Stimulated activated CD4-positive, alpha-beta T cell treated with anti-CD3 and anti-CD28 coated beads, TNF-alpha, amount 100 ng/mL, for 48 hours (primary cell): ENCODE measurements at regions not wholly inside any gene's neighbourhood (a gene's known extent, or its start where the extent isn't known, plus 50 kb on each side); places are given as distances from the start of the nearest gene placed in this dataset.
"Not testable (repeated sequence)": the region's sequence is repeated elsewhere in the genome, so short reads cannot be mapped to it uniquely, and the experiment has no call there.

Experiments used
- DNase-seq, 3 donors: peaks; one replicate each; pipeline ENCODE4 v3.0.0-alpha.2; 2020; ENCODE audit warnings: low read depth in 3 of 3

- no peak for DNase-seq
These were observed 266.0 kb downstream of the SH3BP4 start for GRCh38 chr2:235217846-235218245.

- DNase-seq, result no peak
These were observed 266.7 kb downstream of the SH3BP4 start for GRCh38 chr2:235218486-235218907.

GRCh38 chr2:235219048-235219447, 267.2 kb downstream of the SH3BP4 start:
- DNase-seq, result no peak

- DNase-seq, result no peak
These were observed 268.5 kb downstream of the SH3BP4 start for GRCh38 chr2:235220331-235220730.

GRCh38 chr2:235223011-235223410, 270.8 kb upstream of the AGAP1 start:
- no peak for DNase-seq

- DNase-seq, result no peak
These were observed 269.4 kb upstream of the AGAP1 start for GRCh38 chr2:235224410-235224809.

- no peak for DNase-seq
These were observed 268.6 kb upstream of the AGAP1 start for GRCh38 chr2:235225261-235225660.

GRCh38 chr2:235227590-235227989, 266.3 kb upstream of the AGAP1 start:
- DNase-seq, result no peak

GRCh38 chr2:235228422-235228821, 265.4 kb upstream of the AGAP1 start:
- not testable (repeated sequence) for DNase-seq

GRCh38 chr2:235229236-235229635, 264.6 kb upstream of the AGAP1 start:
- no peak for DNase-seq

GRCh38 chr2:235230821-235231601, 262.8 kb upstream of the AGAP1 start:
- DNase-seq, result no peak

GRCh38 chr2:235232449-235233433, 261.1 kb upstream of the AGAP1 start:
- DNase-seq, result no peak

GRCh38 chr2:235234736-235235135, 259.1 kb upstream of the AGAP1 start:
- DNase-seq, result no peak

- no peak for DNase-seq
These were observed 257.7 kb upstream of the AGAP1 start for GRCh38 chr2:235235977-235236767.

- DNase-seq, result no peak
These were observed 255.3 kb upstream of the AGAP1 start for GRCh38 chr2:235238537-235238936.

GRCh38 chr2:235240574-235240973, 253.3 kb upstream of the AGAP1 start:
- DNase-seq, result no peak

GRCh38 chr2:235244255-235245220, 249.3 kb upstream of the AGAP1 start:
- no peak for DNase-seq

GRCh38 chr2:235247001-235247400, 246.8 kb upstream of the AGAP1 start:
- no peak for DNase-seq

GRCh38 chr2:235255693-235256092, 238.2 kb upstream of the AGAP1 start:
- DNase-seq, result no peak

GRCh38 chr2:235257590-235257989, 236.3 kb upstream of the AGAP1 start:
- no peak for DNase-seq

GRCh38 chr2:235262750-235263149, 231.1 kb upstream of the AGAP1 start:
- no peak for DNase-seq
